ENCODE measurements at regions not wholly inside any gene's neighbourhood (a gene's known extent, or its start where the extent isn't known, plus 50 kb on each side); places are given as distances from the start of the nearest gene placed in this dataset.

DNA sequence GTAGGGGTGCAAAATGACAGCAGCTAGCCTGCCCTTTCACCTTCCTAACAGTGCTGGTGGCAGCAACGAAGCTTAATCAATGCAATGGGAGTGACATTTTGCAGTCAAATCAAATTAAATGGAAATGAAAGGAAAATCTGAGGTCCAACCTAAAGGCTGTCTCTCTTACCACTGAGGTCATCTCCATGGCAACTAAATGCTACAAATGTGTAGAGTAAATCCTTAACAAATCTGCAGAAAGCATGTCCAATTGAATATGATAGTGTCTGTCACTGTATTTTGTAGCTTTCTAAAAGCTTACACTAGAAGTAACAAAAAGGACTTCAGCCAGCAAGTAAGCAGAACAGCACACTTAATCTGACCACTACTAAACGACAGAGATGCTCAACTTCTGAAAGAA lies 488.8 kb downstream of the BCAT1 start:
- TF ChIP-seq EZH2 (IDR thresholded peaks at IDR 0.05; ENCODE audit: borderline replicate concordance, low read length): no peak
- no peak for TF ChIP-seq CTCF (IDR thresholded peaks at IDR 0.05; ENCODE audit: low read length)
